ENCODE measurements at regions not wholly inside any gene's neighbourhood (a gene's known extent, or its start where the extent isn't known, plus 50 kb on each side); places are given as distances from the start of the nearest gene placed in this dataset.

DNA sequence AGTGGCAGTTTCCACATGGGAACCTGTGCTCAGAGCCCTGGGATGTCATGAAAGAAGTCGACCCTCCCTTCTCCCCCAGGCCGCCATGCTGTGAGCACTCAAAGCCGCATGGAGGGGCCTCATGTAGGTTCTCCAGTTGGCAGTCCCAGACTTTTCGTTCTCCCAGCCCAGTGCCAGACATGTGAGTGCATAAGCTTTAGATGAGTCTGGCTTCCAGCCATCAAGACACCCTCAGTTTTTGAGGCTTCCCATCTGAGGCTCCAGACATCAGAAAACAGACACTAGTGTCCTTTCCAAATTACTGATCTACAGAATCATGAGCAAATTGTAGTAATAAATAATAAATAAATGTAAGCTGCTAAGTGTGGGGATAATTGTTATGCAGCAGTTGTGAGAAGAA is 136.5 kb upstream of the AGBL1 start:
- TF ChIP-seq CTCF (IDR thresholded peaks at IDR 0.05) (no peak), MEF2A (IDR thresholded peaks at IDR 0.05; ENCODE audit: borderline replicate concordance, low read depth) (no peak), EP300 (IDR thresholded peaks at IDR 0.05; ENCODE audit: borderline replicate concordance in 1 of 2, low read depth in 1 of 2, low read length in 1 of 2) (no peak), EZH2phosphoT487 (IDR thresholded peaks at IDR 0.05; ENCODE audit: borderline replicate concordance, low read depth) (no peak), POLR2AphosphoS5 (IDR thresholded peaks at IDR 0.05; ENCODE audit: low read depth, low read length) (no peak), SIN3A (IDR thresholded peaks at IDR 0.05; ENCODE audit: borderline replicate concordance, low read depth, low read length) (no peak), MAX (IDR thresholded peaks at IDR 0.05; ENCODE audit: low read depth) (no peak), CHD2 (IDR thresholded peaks at IDR 0.05; ENCODE audit: low read length, partially characterized antibody) (no peak), RAD21 (IDR thresholded peaks at IDR 0.05; ENCODE audit: low read length) (no peak), IRF3 (IDR thresholded peaks at IDR 0.05; ENCODE audit: low read depth, low read length) (no peak), TEAD4 (IDR thresholded peaks at IDR 0.05; ENCODE audit: borderline replicate concordance, insufficient read depth) (no peak), GABPA (IDR thresholded peaks at IDR 0.05; ENCODE audit: low read depth) (no peak), USF2 (IDR thresholded peaks at IDR 0.05; ENCODE audit: borderline replicate concordance, low read depth, low read length) (no peak), RCOR1 (IDR thresholded peaks at IDR 0.05; ENCODE audit: low read length) (no peak)

Measured in SK-N-SH (cell line).